ENCODE measurements at regions not wholly inside any gene's neighbourhood (a gene's known extent, or its start where the extent isn't known, plus 50 kb on each side); places are given as distances from the start of the nearest gene placed in this dataset.

GRCh38 chr12:115495300-115495699 lies 782.2 kb downstream of the MED13L start:
- intact Hi-C loops (cut with micrococcal nuclease) = no loop called here
- Histone ChIP-seq H3K27me3 (ENCODE audit: insufficient read depth, low read length) (no peaks in the 10 kb centered on the region), H3K9me2 (ENCODE audit: insufficient read depth) (no peaks in the 10 kb centered on the region), H3K36me3 (ENCODE audit: control insufficient read depth in 1 of 2, insufficient read depth in 2 of 2, low read length in 2 of 2) (no peaks in the 10 kb centered on the region), H3K27ac (ENCODE audit: low read depth, low read length) (no peak overlapping the region), H3K79me2 (ENCODE audit: insufficient read depth, low read length) (no peaks in the 10 kb centered on the region), H4K20me1 (ENCODE audit: insufficient read depth) (no peaks in the 10 kb centered on the region), H3K4me3 (replicated peaks in 1 of 2; ENCODE audit: low read depth in 1 of 2, low read length in 2 of 2) (no peak overlapping the region), H2AFZ (ENCODE audit: low read depth, low read length, poor library complexity, severe bottlenecking) (no peak overlapping the region), H3K4me2 (ENCODE audit: low read length) (no peak overlapping the region), H3K9ac (ENCODE audit: low read length) (no peak overlapping the region), H3K9me3 (ENCODE audit: control insufficient read depth in 1 of 2, insufficient read depth in 1 of 2, low read depth in 1 of 2, low read length in 2 of 2) (no peaks in the 10 kb centered on the region), H3K4me1 (ENCODE audit: control insufficient read depth in 1 of 2, insufficient read depth in 2 of 2, low read length in 2 of 2) (no peaks in the 10 kb centered on the region)
- no TSS peak for BruUV-seq (replicated peaks)
- POLR2A ChIA-PET = no interaction called here
- TF ChIP-seq MAX (IDR thresholded peaks at IDR 0.05) (no peak), TCF7L2 (IDR thresholded peaks at IDR 0.05; ENCODE audit: borderline replicate concordance, extremely low read depth, insufficient read depth, insufficient read length) (no peak), EZH2phosphoT487 (IDR thresholded peaks at IDR 0.05; ENCODE audit: borderline replicate concordance) (no peak), YY1 (IDR thresholded peaks at IDR 0.05; ENCODE audit: extremely low read depth, insufficient replicate concordance, low read depth, low read length) (no peak), ELF1 (IDR thresholded peaks at IDR 0.05; ENCODE audit: borderline replicate concordance, low read depth) (no peak), RAD21 (IDR thresholded peaks at IDR 0.05; ENCODE audit: low read depth) (no peak)
- CTCF ChIA-PET = no interaction called here
- ATAC-seq = no peak
- no peak for DNase-seq (ENCODE audit: low read depth, low spot score)
- RAD21 ChIA-PET (ENCODE audit: low non-redundant PET in 1 of 2, low total read pairs in 2 of 2, uncharacterized antibody in 2 of 2, unreplicated experiment in 2 of 2) = no interaction called here

GRCh38 chr12:115492553-115492952 lies 784.9 kb downstream of the MED13L start:
- CTCF ChIA-PET = no interaction called here
- TF ChIP-seq ZFX (IDR thresholded peaks at IDR 0.05) = no peak
- TF ChIP-seq ZNF274 (IDR thresholded peaks at IDR 0.05; ENCODE audit: low read depth, low read length) = no peak
- TF ChIP-seq ELF1 (IDR thresholded peaks at IDR 0.05; ENCODE audit: borderline replicate concordance, low read depth) = no peak
- TF ChIP-seq SP1 (IDR thresholded peaks at IDR 0.05; ENCODE audit: low read depth) = no peak
- no peak for TF ChIP-seq SIN3A (IDR thresholded peaks at IDR 0.05; ENCODE audit: low read depth)
- no peak for TF ChIP-seq EGR1 (IDR thresholded peaks at IDR 0.05; ENCODE audit: low read depth)
- no peak for TF ChIP-seq EZH2 (IDR thresholded peaks at IDR 0.05)
- no peak for TF ChIP-seq ATF3 (IDR thresholded peaks at IDR 0.05)
- no peak for TF ChIP-seq POLR2AphosphoS5 (IDR thresholded peaks at IDR 0.05; ENCODE audit: low read depth, low read length)
- TF ChIP-seq FOSL1 (IDR thresholded peaks at IDR 0.05; ENCODE audit: low read depth) = no peak
- TF ChIP-seq JUND (IDR thresholded peaks at IDR 0.05) = no peak
- TF ChIP-seq RAD21 (IDR thresholded peaks at IDR 0.05; ENCODE audit: low read depth) = no peak
- TF ChIP-seq CBX3 (IDR thresholded peaks at IDR 0.05; ENCODE audit: low read depth) = no peak
- no peak for TF ChIP-seq CEBPB (IDR thresholded peaks at IDR 0.05; ENCODE audit: low read depth)
- no peak for TF ChIP-seq EZH2phosphoT487 (IDR thresholded peaks at IDR 0.05; ENCODE audit: borderline replicate concordance)
- no peak for TF ChIP-seq SRF (IDR thresholded peaks at IDR 0.05; ENCODE audit: low read depth)
- no peak for TF ChIP-seq ZBTB33 (IDR thresholded peaks at IDR 0.05; ENCODE audit: extremely low read depth, insufficient replicate concordance, low read length)
- no peak for TF ChIP-seq MAX (IDR thresholded peaks at IDR 0.05)

More at GRCh38 chr12:115492553-115492952, 784.9 kb downstream of the MED13L start:
- H2AFZ ChIP-seq (ENCODE audit: low read depth, low read length, poor library complexity, severe bottlenecking) = no peak overlapping the region
- H3K79me2 ChIP-seq (ENCODE audit: insufficient read depth, low read length) = no peaks in the 10 kb centered on the region
- intact Hi-C loops (cut with micrococcal nuclease) = no loop called here
- no peaks in the 10 kb centered on the region; the same call in 1 of the 2 replicates for H3K27me3 ChIP-seq (ENCODE audit: insufficient read depth, low read length)
- no peaks in the 10 kb centered on the region for H3K9me3 ChIP-seq (ENCODE audit: control insufficient read depth in 1 of 2, insufficient read depth in 1 of 2, low read depth in 1 of 2, low read length in 2 of 2)
- no peak overlapping the region for H3K9ac ChIP-seq (ENCODE audit: low read length)
- no peaks in the 10 kb centered on the region for H3K9me2 ChIP-seq (ENCODE audit: insufficient read depth)
- RAD21 ChIA-PET (ENCODE audit: low non-redundant PET in 1 of 2, low total read pairs in 2 of 2, uncharacterized antibody in 2 of 2, unreplicated experiment in 2 of 2) = no interaction called here
- no peak overlapping the region for H3K27ac ChIP-seq (ENCODE audit: low read depth, low read length)
- no peak overlapping the region for H3K4me2 ChIP-seq (ENCODE audit: low read length)
- DNase-seq (ENCODE audit: low read depth, low spot score) (no peak), ATAC-seq (no peak)
- no peak overlapping the region for H3K4me3 ChIP-seq (replicated peaks in 1 of 2; ENCODE audit: low read depth in 1 of 2, low read length in 2 of 2)
- no peaks in the 10 kb centered on the region for H4K20me1 ChIP-seq (ENCODE audit: insufficient read depth)
- POLR2A ChIA-PET = no interaction called here
- peaks cover 0 to 4% of the 10 kb centered on the region in 2 experiments; a peak in 1 of 4 replicates for H3K4me1 ChIP-seq (ENCODE audit: control insufficient read depth in 1 of 2, insufficient read depth in 2 of 2, low read length in 2 of 2)
- no peaks in the 10 kb centered on the region for H3K36me3 ChIP-seq (ENCODE audit: control insufficient read depth in 1 of 2, insufficient read depth in 2 of 2, low read length in 2 of 2)
- BruUV-seq (replicated peaks) = no TSS peak

Data from HCT116 (cell line).